GM10248 (cell line): ENCODE measurements at regions not wholly inside any gene's neighbourhood (a gene's known extent, or its start where the extent isn't known, plus 50 kb on each side); places are given as distances from the start of the nearest gene placed in this dataset.

ENCODE experiments used
- CTCF ChIA-PET: fragments of 300-600 bp; sonication (Branson Sonifier 250); formaldehyde crosslinking; extraction: SDS; loops from one replicate; lab custom pipeline; 2021; ENCODE audit warnings: antibody characterized with exemption; lab: Yijun Ruan, JAX
- POLR2A ChIA-PET: fragments of 350-650 bp; sonication (Branson Sonifier 250); formaldehyde crosslinking; extraction: SDS; loops from one replicate; lab custom pipeline; 2020; ENCODE audit warnings: antibody characterized with exemption; lab: Yijun Ruan, JAX
- DNase-seq: peaks from one replicate; pipeline ENCODE4 v3.0.0; 2012; ENCODE audit errors: extremely low spot score
- CTCF ChIP-seq: IDR thresholded peaks from 2 replicates; pipeline ENCODE4 v1.5.1; 2012; ENCODE audit warnings: mild to moderate bottlenecking, low read depth; ENCODE audit errors: extremely low read depth, missing control alignments, control extremely low read depth

DNA sequence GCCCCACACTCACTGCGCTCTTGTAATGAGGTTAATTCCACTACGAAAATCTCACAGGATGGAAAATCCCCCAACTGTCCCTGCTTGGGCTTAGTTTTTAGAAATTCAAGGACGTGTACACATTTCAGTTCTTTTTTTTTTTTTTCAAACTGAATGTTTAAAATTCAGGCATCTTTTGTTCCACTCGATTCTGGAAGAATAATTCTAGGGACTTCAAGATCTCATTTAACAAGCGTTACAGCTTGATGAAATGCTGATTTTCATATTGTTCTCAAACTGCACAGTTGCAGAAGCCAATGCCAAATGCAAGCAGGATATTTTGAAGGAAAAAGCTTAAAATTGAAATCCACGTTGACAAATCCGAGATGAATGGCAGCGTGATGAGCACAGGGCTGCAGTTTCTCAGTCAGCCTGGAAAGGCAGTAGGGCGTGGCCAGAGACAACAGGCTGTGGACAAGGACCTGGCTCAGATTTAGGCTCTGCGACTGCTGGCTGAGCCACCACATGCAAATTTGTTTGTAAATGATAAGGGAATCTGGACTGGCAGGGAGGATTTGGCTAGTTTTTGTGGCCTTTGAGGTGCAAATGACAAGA, 128.1 kb upstream of the MYCN start:
- no peak for TF ChIP-seq CTCF
- POLR2A ChIA-PET = no interaction called here

GRCh38 chr2:15813481-15814266, 126.7 kb upstream of the MYCN start:
- DNase-seq = no peak
- CTCF ChIA-PET = no interaction called here
- POLR2A ChIA-PET = no interaction called here

More for the DNA sequence above, 128.1 kb upstream of the MYCN start:
- CTCF ChIA-PET = interaction anchor here (1.3 kb wide), 1 partner anchor 127 kb away, joined by 3 read pairs; no protein-coding TSS in a partner anchor
- DNase-seq = no peak

GRCh38 chr2:15814403-15814802, 125.9 kb upstream of the MYCN start:
- DNase-seq = no peak
- CTCF ChIA-PET = no interaction called here
- POLR2A ChIA-PET = no interaction called here
- no peak for TF ChIP-seq CTCF

More at GRCh38 chr2:15813481-15814266, 126.7 kb upstream of the MYCN start:
- no peak for TF ChIP-seq CTCF

GRCh38 chr2:15814946-15815345, 125.4 kb upstream of the MYCN start:
- TF ChIP-seq CTCF = no peak
- ChIA-PET POLR2A (no interaction called here), CTCF (no interaction called here)
- DNase-seq = no peak

DNA sequence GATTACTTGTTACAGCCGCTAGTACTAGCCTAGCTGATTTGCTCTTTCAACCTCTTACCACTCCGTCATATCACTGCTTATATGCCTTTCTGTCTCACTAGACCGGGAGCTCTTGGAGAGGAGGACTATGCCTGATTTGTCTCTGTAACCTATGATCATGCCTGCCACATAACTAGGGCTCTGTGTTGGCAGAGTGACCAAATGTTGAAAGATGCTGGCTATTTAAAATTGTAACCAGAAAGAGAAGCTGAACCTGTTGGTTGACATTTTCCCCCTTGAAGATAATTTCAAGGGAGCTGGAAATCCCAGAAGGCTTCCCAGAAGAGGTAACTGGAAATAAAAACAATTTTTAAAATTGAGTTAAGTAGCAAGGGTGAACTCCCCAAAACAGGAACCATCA, 124.1 kb upstream of the MYCN start:
- no peak for TF ChIP-seq CTCF
- ChIA-PET CTCF (interaction anchor here (2.4 kb wide), 1 partner anchor 23 kb away, joined by 7 read pairs; no protein-coding TSS in a partner anchor), POLR2A (no interaction called here)
- no peak for DNase-seq

GRCh38 chr2:15816674-15817406, 123.5 kb upstream of the MYCN start:
- TF ChIP-seq CTCF = no peak
- ChIA-PET POLR2A (no interaction called here), CTCF (interaction anchor here (2.4 kb wide), 1 partner anchor 23 kb away, joined by 7 read pairs; no protein-coding TSS in a partner anchor)
- DNase-seq = no peak
